ENCODE measurements at regions not wholly inside any gene's neighbourhood (a gene's known extent, or its start where the extent isn't known, plus 50 kb on each side); places are given as distances from the start of the nearest gene placed in this dataset.
"Not testable (repeated sequence)": the region's sequence is repeated elsewhere in the genome, so short reads cannot be mapped to it uniquely, and the experiment has no call there.

- no peak for DNase-seq
Observed at GRCh38 chr22:44628835-44629234, 73.2 kb upstream of the PRR5 start.

GRCh38 chr22:44628273-44628672 is 73.7 kb upstream of the PRR5 start:
- DNase-seq: no peak

- DNase-seq: no peak
Observed at GRCh38 chr22:44627521-44628139, 74.4 kb upstream of the PRR5 start.

GRCh38 chr22:44625981-44626687 is 75.9 kb upstream of the PRR5 start:
- peak; percentile 52 for DNase-seq

- no peak for DNase-seq
Observed at GRCh38 chr22:44625421-44625760, 76.6 kb upstream of the PRR5 start.

- DNase-seq: no peak
Observed at GRCh38 chr22:44624689-44625420, 77.1 kb upstream of the PRR5 start.

- no peak for DNase-seq
Observed at GRCh38 chr22:44623771-44624510, 78.1 kb upstream of the PRR5 start.

GRCh38 chr22:44622679-44623078 is 79.3 kb upstream of the PRR5 start:
- DNase-seq: no peak

GRCh38 chr22:44622147-44622427 is 79.9 kb upstream of the PRR5 start:
- no peak for DNase-seq

- DNase-seq: no peak
Observed at GRCh38 chr22:44621401-44622146, 80.4 kb upstream of the PRR5 start.

GRCh38 chr22:44620841-44621257 is 81.2 kb upstream of the PRR5 start:
- DNase-seq: no peak

- peak; percentile 65 for DNase-seq
Observed at GRCh38 chr22:44620129-44620840, 81.7 kb upstream of the PRR5 start.

GRCh38 chr22:44619560-44620128 is 82.4 kb upstream of the PRR5 start:
- DNase-seq: not testable (repeated sequence)

- DNase-seq: not testable (repeated sequence)
Observed at GRCh38 chr22:44618910-44619309, 83.1 kb upstream of the PRR5 start.

- DNase-seq: no peak
Observed at GRCh38 chr22:44618400-44618799, 83.6 kb upstream of the PRR5 start.

- DNase-seq: no peak
Observed at GRCh38 chr22:44617828-44618227, 84.2 kb upstream of the PRR5 start.

- DNase-seq: no peak
Observed at GRCh38 chr22:44616882-44617655, 84.9 kb upstream of the PRR5 start.

- no peak for DNase-seq
Observed at GRCh38 chr22:44616461-44616860, 85.5 kb upstream of the PRR5 start.

GRCh38 chr22:44615602-44616180 is 86.3 kb upstream of the PRR5 start:
- no peak for DNase-seq

- no peak for DNase-seq
Observed at GRCh38 chr22:44615146-44615545, 86.9 kb upstream of the PRR5 start.

- DNase-seq: no peak
Observed at GRCh38 chr22:44613196-44613595, 88.8 kb upstream of the PRR5 start.
